Sigmoid colon (tissue), 6 donors: ENCODE measurements at regions not wholly inside any gene's neighbourhood (a gene's known extent, or its start where the extent isn't known, plus 50 kb on each side); places are given as distances from the start of the nearest gene placed in this dataset.

Experiments used
- DNase-seq: peaks from one replicate; pipeline ENCODE4 v3.0.0-alpha.2; 2019
- H3K27ac ChIP-seq, 4 donors: fragments of 200-600 bp; sonication (generic); one replicate each; pipeline ENCODE4 v1.5.1; 2016 to 2019; ENCODE audit warnings: mild to moderate bottlenecking in 1 of 4
- H3K27me3 ChIP-seq, 3 donors: fragments of 200-600 bp; sonication (generic); one replicate each; pipeline ENCODE4 v1.5.1; 2019; ENCODE audit warnings: mild to moderate bottlenecking in 1 of 3
- H3K36me3 ChIP-seq, 4 donors: fragments of 200-600 bp; sonication (generic); one replicate each; pipeline ENCODE4 v1.5.1; 2016 to 2019
- H3K4me1 ChIP-seq, 4 donors: fragments of 200-600 bp; sonication (generic); one replicate each; pipeline ENCODE4 v1.5.1; 2017 to 2019
- H3K4me3 ChIP-seq, 4 donors: fragments of 200-600 bp; sonication (generic); one replicate each; pipeline ENCODE4 v1.5.1; 2017 to 2019; ENCODE audit warnings: mild to moderate bottlenecking in 2 of 4, moderate library complexity in 1 of 4
- H3K9me3 ChIP-seq, 4 donors: fragments of 200-600 bp in 3 of 4; sonication (generic) in 3 of 4; one replicate each; pipeline versions ENCODE4 v1.5.1 to v1.6.1; 2013 to 2019
- EP300 ChIP-seq, 4 donors: sonication (generic); formaldehyde crosslinking; IDR thresholded peaks; one replicate each; pipeline ENCODE4 v1.6.1; 2017; ENCODE audit warnings: antibody characterized with exemption in 4 of 4
- POLR2A ChIP-seq, 2 donors: fragments of 450-650 bp; IDR thresholded peaks; one replicate each; pipeline ENCODE4 v1.6.1; 2016; ENCODE audit warnings: antibody characterized with exemption in 2 of 2, mild to moderate bottlenecking in 2 of 2, moderate library complexity in 2 of 2
- POLR2AphosphoS5 ChIP-seq, 4 donors: sonication (generic); formaldehyde crosslinking; IDR thresholded peaks; one replicate each; pipeline ENCODE4 v1.6.1; 2017; ENCODE audit warnings: antibody characterized with exemption in 4 of 4
- WGBS, 2 donors: extraction: QIAGEN DNeasy Blood & Tissue Kit; methylation state at CpG; one replicate each; pipeline ENCODE4 v1.1.7; 2013; 5-methylcytosine and 5-hydroxymethylcytosine counted together
- intact Hi-C: fragments of 100-400 bp; cut with DNase I; formaldehyde crosslinking; loops from one replicate; pipeline ENCODE4 v1.15.1; 2023
- TF ChIP-seq, protein P1 (sequence below), 4 experiments: fragments of 450-650 bp in 3 of 4; fragments of 200-600 bp in 1 of 4; IDR thresholded peaks; one replicate each; pipeline ENCODE4 v1.5.1; 2016 to 2019; ENCODE audit warnings: antibody characterized with exemption in 4 of 4, mild to moderate bottlenecking in 3 of 4, moderate library complexity in 2 of 4
- donor health status: healthy with polysubstance abuse.
- donor health status: healthy.

GRCh38 chr2:36235882-36236281 is 119.7 kb upstream of the CRIM1 start:
- no peaks in the 10 kb centered on the region for H3K36me3 ChIP-seq
- H3K27ac ChIP-seq: no peak overlapping the region
- peaks cover 0 to 17% (median 0%) of the 10 kb centered on the region in 4 donors for H3K4me1 ChIP-seq
- no peaks in the 10 kb centered on the region for H3K9me3 ChIP-seq
- TF ChIP-seq POLR2AphosphoS5 (IDR thresholded peaks at IDR 0.05) (no peak), EP300 (IDR thresholded peaks at IDR 0.05) (no peak), POLR2A (IDR thresholded peaks at IDR 0.05) (no peak)
- TF ChIP-seq, protein P1, sequence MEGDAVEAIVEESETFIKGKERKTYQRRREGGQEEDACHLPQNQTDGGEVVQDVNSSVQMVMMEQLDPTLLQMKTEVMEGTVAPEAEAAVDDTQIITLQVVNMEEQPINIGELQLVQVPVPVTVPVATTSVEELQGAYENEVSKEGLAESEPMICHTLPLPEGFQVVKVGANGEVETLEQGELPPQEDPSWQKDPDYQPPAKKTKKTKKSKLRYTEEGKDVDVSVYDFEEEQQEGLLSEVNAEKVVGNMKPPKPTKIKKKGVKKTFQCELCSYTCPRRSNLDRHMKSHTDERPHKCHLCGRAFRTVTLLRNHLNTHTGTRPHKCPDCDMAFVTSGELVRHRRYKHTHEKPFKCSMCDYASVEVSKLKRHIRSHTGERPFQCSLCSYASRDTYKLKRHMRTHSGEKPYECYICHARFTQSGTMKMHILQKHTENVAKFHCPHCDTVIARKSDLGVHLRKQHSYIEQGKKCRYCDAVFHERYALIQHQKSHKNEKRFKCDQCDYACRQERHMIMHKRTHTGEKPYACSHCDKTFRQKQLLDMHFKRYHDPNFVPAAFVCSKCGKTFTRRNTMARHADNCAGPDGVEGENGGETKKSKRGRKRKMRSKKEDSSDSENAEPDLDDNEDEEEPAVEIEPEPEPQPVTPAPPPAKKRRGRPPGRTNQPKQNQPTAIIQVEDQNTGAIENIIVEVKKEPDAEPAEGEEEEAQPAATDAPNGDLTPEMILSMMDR (IDR thresholded peaks at IDR 0.05): no peak
- H3K27me3 ChIP-seq: no peaks in the 10 kb centered on the region
- no peak for DNase-seq
- H3K4me3 ChIP-seq: no peak overlapping the region
- intact Hi-C loops: no loop called here

- no peak for DNase-seq
- Histone ChIP-seq H3K4me3 (no peak overlapping the region), H3K9me3 (no peaks in the 10 kb centered on the region), H3K4me1 (peaks cover 0 to 13% (median 0%) of the 10 kb centered on the region in 4 donors), H3K27ac (no peak overlapping the region), H3K36me3 (no peaks in the 10 kb centered on the region), H3K27me3 (no peaks in the 10 kb centered on the region)
- no peak for TF ChIP-seq POLR2A (IDR thresholded peaks at IDR 0.05)
- no peak for TF ChIP-seq EP300 (IDR thresholded peaks at IDR 0.05)
- TF ChIP-seq POLR2AphosphoS5 (IDR thresholded peaks at IDR 0.05): no peak
- TF ChIP-seq, protein P1 (IDR thresholded peaks at IDR 0.05): no peak
- 86 to 87% methylated on average over 3 of the region's 3 CpGs for WGBS, 2 donors
- intact Hi-C loops: no loop called here
Measured at GRCh38 chr2:36235426-36235825, 120.2 kb upstream of the CRIM1 start.

GRCh38 chr2:36223259-36223658 is 132.3 kb upstream of the CRIM1 start:
- no peaks in the 10 kb centered on the region for H3K27me3 ChIP-seq
- 62% methylated on average over 3 of the region's 3 CpGs for WGBS, 2 donors
- no peaks in the 10 kb centered on the region for H3K4me1 ChIP-seq
- no peaks in the 10 kb centered on the region for H3K36me3 ChIP-seq
- H3K4me3 ChIP-seq: no peak overlapping the region
- no peaks in the 10 kb centered on the region for H3K9me3 ChIP-seq
- no peak for DNase-seq
- H3K27ac ChIP-seq: no peak overlapping the region
- TF ChIP-seq EP300 (IDR thresholded peaks at IDR 0.05) (no peak), POLR2AphosphoS5 (IDR thresholded peaks at IDR 0.05) (no peak), POLR2A (IDR thresholded peaks at IDR 0.05) (no peak)
- TF ChIP-seq, protein P1 (IDR thresholded peaks at IDR 0.05): no peak
- intact Hi-C loops: no loop called here

GRCh38 chr2:36222485-36222884 is 133.1 kb upstream of the CRIM1 start:
- 92 to 96% methylated on average over 3 of the region's 3 CpGs for WGBS, 2 donors
- Histone ChIP-seq H3K27me3 (no peaks in the 10 kb centered on the region), H3K36me3 (no peaks in the 10 kb centered on the region), H3K27ac (no peak overlapping the region), H3K4me1 (no peaks in the 10 kb centered on the region), H3K4me3 (no peak overlapping the region), H3K9me3 (no peaks in the 10 kb centered on the region)
- DNase-seq: no peak
- intact Hi-C loops: no loop called here
- TF ChIP-seq EP300 (IDR thresholded peaks at IDR 0.05): no peak
- no peak for TF ChIP-seq POLR2A (IDR thresholded peaks at IDR 0.05)
- no peak for TF ChIP-seq POLR2AphosphoS5 (IDR thresholded peaks at IDR 0.05)
- TF ChIP-seq, protein P1 (IDR thresholded peaks at IDR 0.05): no peak

DNA sequence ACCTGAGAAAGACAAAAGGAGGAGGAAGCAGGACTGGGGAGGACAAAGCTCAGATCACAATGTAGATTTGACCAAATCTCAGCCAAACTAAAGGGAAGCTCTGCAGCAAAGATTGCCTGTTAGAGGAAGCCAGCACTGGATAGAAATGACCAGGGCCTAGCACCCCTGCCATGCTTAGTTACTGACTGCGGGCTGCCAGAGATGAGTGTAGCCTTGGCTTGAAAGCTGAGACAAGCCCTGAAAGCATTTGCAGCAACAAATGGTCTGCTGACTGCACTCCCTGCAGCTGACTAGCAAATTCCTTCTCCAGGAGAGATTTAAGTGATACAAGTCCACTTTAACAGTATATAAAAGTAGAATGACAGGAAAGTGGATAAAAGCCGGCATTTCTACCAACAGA is 140.9 kb upstream of the CRIM1 start:
- Histone ChIP-seq H3K27ac (no peak overlapping the region), H3K9me3 (peaks cover 0 to 2% (median 0%) of the 10 kb centered on the region in 4 donors), H3K4me1 (no peaks in the 10 kb centered on the region), H3K27me3 (no peaks in the 10 kb centered on the region), H3K36me3 (no peaks in the 10 kb centered on the region), H3K4me3 (no peak overlapping the region)
- DNase-seq: no peak
- TF ChIP-seq POLR2A (IDR thresholded peaks at IDR 0.05) (no peak), POLR2AphosphoS5 (IDR thresholded peaks at IDR 0.05) (no peak)
- intact Hi-C loops: no loop called here
- 65 to 76% methylated on average over 2 of the region's 2 CpGs for WGBS, 2 donors
